ENCODE measurements at regions not wholly inside any gene's neighbourhood (a gene's known extent, or its start where the extent isn't known, plus 50 kb on each side); places are given as distances from the start of the nearest gene placed in this dataset.

DNA sequence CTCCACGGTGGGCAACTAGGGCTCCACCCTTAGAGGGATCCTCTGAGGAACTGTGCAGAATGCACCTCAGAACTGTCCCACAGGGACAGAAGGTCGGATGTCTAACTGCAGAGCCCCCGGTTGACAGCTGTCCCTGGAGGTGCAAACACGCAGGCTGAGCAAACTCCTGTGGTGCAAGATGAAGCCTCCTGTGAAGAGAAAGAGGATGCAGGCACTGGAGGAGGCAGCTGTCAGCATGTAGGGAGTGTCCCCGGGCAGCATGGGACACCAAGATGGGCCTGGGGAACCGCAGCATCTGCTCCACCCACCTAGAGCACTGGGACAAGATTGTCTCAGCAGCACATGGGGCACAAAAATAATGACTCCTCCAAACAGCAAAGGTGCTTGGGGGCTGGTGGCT is 258.9 kb downstream of the ABHD5 start:
- TF ChIP-seq, protein P1, sequence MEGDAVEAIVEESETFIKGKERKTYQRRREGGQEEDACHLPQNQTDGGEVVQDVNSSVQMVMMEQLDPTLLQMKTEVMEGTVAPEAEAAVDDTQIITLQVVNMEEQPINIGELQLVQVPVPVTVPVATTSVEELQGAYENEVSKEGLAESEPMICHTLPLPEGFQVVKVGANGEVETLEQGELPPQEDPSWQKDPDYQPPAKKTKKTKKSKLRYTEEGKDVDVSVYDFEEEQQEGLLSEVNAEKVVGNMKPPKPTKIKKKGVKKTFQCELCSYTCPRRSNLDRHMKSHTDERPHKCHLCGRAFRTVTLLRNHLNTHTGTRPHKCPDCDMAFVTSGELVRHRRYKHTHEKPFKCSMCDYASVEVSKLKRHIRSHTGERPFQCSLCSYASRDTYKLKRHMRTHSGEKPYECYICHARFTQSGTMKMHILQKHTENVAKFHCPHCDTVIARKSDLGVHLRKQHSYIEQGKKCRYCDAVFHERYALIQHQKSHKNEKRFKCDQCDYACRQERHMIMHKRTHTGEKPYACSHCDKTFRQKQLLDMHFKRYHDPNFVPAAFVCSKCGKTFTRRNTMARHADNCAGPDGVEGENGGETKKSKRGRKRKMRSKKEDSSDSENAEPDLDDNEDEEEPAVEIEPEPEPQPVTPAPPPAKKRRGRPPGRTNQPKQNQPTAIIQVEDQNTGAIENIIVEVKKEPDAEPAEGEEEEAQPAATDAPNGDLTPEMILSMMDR (IDR thresholded peaks at IDR 0.05; ENCODE audit: low read length, missing control alignments), result no peak
- DNase-seq (ENCODE audit: low read depth), result no peak
- no peak overlapping the region for H3K4me3 ChIP-seq (replicated peaks; ENCODE audit: low read depth, low read length)

DNA sequence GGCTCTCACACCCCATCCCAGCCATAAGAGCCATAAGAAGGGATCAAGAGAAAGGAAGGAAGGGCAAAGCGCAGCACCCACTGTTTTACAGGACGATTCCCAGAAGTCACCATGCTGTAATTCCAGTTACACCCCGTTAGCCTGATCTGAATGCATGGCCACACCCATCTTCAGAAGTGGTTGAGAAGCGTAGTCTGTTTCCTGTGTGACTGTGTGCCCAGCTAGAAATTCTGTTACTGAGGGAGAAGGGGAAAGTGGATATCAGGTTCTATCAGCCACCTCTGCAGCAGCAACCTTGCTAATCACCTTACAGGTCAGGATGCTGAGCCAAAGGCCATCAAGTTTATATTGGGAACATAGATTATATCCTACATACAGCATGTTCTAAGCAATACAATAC is 260.0 kb downstream of the ABHD5 start:
- no peak overlapping the region for H3K4me3 ChIP-seq (replicated peaks; ENCODE audit: low read depth, low read length)
- TF ChIP-seq, protein P1 (IDR thresholded peaks at IDR 0.05; ENCODE audit: low read length, missing control alignments), result no peak
- no peak for DNase-seq (ENCODE audit: low read depth)

DNA sequence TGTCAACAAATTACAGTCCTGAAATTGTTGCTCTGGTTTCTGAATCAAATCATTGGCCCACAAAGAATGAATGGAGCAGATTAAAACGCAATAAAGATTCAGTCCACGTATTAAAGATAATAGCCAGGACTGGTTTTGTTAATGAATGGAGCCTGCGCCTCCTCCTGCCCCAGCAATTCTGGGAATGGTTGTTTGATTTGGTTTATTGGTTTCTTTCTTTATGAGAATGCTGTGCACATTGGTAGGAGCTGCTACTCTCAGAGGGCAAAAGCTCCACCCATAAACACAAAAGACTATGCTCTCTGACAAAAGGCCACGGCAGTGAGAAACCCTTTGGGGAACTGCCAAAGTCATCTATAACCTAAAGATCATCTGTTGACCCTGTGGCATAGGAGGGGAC is 261.1 kb downstream of the ABHD5 start:
- DNase-seq (ENCODE audit: low read depth), result no peak
- H3K4me3 ChIP-seq (replicated peaks; ENCODE audit: low read depth, low read length), result no peak overlapping the region
- TF ChIP-seq, protein P1 (IDR thresholded peaks at IDR 0.05; ENCODE audit: low read length, missing control alignments), result no peak

GRCh38 chr3:43953380-43953779 is 262.6 kb downstream of the ABHD5 start:
- no peak for DNase-seq (ENCODE audit: low read depth)
- H3K4me3 ChIP-seq (replicated peaks; ENCODE audit: low read depth, low read length), result no peak overlapping the region
- TF ChIP-seq, protein P1 (IDR thresholded peaks at IDR 0.05; ENCODE audit: low read length, missing control alignments), result no peak

DNA sequence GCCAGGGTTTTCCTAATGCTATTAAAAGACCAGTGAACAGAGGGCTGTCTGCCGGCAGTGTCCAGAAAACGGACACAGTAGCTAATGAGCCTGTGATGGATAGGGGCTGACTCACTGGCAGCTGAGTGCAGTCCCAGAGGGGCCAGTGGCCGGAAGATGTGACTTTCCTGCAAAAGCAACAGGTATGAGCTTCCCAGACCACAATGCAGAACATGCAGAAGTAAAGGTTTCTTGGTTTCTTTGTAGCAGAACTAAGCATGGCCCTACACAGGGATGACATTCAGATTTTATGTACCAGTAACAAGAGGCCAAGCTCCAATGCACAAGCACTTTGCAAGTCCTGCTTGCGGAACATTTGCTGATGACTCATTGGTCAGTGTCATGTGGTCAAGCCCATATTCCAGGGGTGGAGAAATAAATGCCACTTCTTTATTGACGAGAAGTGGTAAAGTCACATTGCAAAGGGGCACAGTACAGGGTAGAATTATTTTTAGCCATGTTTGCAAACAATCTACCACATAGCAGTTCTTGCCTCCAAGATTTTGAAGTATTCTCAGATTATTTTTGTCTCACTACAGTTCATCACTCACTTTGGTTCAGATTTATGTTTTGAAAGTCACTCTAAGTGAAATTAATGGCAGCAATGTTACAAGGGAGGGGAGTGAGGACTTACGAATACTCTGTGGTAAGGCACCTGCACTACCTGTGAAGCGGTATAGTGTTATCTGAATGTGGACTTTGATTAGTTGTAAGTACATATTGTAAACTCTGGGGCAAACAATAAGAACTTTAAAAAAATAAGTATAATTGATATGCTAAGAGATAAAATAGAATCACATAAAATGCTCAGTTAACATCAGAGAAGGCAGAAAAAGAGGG is 263.3 kb downstream of the ABHD5 start:
- DNase-seq (ENCODE audit: low read depth), result peak; percentile 11
- TF ChIP-seq, protein P1 (IDR thresholded peaks at IDR 0.05; ENCODE audit: low read length, missing control alignments), result no peak
- no peak overlapping the region for H3K4me3 ChIP-seq (replicated peaks; ENCODE audit: low read depth, low read length)

DNA sequence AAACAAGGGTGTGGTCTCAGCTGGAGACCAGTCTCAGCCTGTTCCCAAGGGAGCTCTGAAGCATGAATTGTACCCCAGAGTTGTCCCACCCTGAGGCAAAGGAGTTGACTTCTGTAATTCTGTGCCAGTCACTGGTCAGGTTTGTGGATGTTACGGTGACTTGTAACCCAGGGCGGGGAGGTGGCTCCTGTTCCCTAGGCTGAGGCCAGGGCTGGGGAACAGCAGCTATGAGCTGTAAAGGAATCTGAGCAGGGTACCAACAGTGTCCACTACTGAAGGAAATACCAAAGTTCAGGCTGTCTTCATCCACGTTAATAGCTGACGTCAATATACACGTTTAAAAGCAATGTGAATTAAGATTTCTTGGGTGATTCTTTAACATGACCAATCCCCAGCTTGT is 266.2 kb downstream of the ABHD5 start:
- no peak overlapping the region for H3K4me3 ChIP-seq (replicated peaks; ENCODE audit: low read depth, low read length)
- TF ChIP-seq, protein P1 (IDR thresholded peaks at IDR 0.05; ENCODE audit: low read length, missing control alignments), result no peak

DNA sequence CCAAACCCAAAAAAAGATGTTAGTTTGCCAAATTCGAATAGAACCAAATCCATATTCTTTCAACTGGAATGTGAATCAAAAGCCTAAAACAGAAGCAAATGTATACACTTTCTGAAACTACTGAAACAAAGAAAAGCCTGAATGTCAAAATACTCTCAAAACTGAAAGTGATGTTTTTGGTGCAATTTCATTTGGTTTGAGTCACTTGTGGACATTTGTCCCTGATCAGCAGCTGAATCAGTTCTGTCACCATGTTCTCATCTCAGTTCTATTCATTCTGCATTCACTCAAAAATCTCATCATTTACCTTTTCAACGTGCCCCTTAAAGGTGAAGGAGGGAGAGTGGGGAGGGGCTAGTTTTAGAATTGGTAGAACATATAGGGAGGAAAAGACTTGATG is 266.8 kb downstream of the ABHD5 start:
- TF ChIP-seq, protein P1 (IDR thresholded peaks at IDR 0.05; ENCODE audit: low read length, missing control alignments), result no peak
- H3K4me3 ChIP-seq (replicated peaks; ENCODE audit: low read depth, low read length), result no peak overlapping the region
- no peak for DNase-seq (ENCODE audit: low read depth)

More for the DNA sequence above, 266.2 kb downstream of the ABHD5 start:
- DNase-seq (ENCODE audit: low read depth), result no peak

Measured in fibroblast of pulmonary artery (primary cell).